K562 (cell line): ENCODE measurements at regions not wholly inside any gene's neighbourhood (a gene's known extent, or its start where the extent isn't known, plus 50 kb on each side); places are given as distances from the start of the nearest gene placed in this dataset.

ENCODE experiments used
- MAFF ChIP-seq: IDR thresholded peaks from 2 replicates; pipeline ENCODE4 v1.6.1; 2012; ENCODE audit warnings: low read length, improper control_type of control experiment
- NONO ChIP-seq, 2 experiments: fragments of 200-400 bp in 1 of 2; fragments of 450-650 bp in 1 of 2; formaldehyde crosslinking in 1 of 2; IDR thresholded peaks; 2 replicates each; pipeline ENCODE4 v1.6.1; 2017; ENCODE audit warnings: low read depth in 2 of 2, mild to moderate bottlenecking in 2 of 2, moderate library complexity in 2 of 2, low read length in 1 of 2
- PHB2 ChIP-seq: fragments of 450-650 bp; IDR thresholded peaks from 2 replicates; pipeline ENCODE4 v1.6.1; 2017; ENCODE audit warnings: low read depth
- ZNF143 ChIP-seq: sonication (generic); formaldehyde crosslinking; IDR thresholded peaks from 2 replicates; pipeline ENCODE4 v1.9.0; 2022; ENCODE audit warnings: mild to moderate bottlenecking, missing genetic modification reagents
- ZNF766 ChIP-seq: fragments of 200-800 bp; sonication (Bioruptor generic); conservative IDR thresholded peaks from 2 replicates; pipeline ENCODE4 v1.6.1; 2016; ENCODE audit warnings: missing genetic modification characterization, missing compliant biosample characterization
- TF ChIP-seq, protein P1 (sequence below), 3 experiments: IDR thresholded peaks in 2 of 3; conservative IDR thresholded peaks in 1 of 3; 2 replicates each; pipeline ENCODE4 v1.5.1; 2011 to 2012; ENCODE audit warnings: low read length in 3 of 3, mild to moderate bottlenecking in 3 of 3, control low read depth in 2 of 3, improper control_type of control experiment in 1 of 3, inconsistent platforms in 1 of 3, low read depth in 1 of 3, mixed read lengths in 1 of 3, moderate library complexity in 1 of 3; ENCODE audit not compliant: insufficient read depth in 2 of 3

DNA sequence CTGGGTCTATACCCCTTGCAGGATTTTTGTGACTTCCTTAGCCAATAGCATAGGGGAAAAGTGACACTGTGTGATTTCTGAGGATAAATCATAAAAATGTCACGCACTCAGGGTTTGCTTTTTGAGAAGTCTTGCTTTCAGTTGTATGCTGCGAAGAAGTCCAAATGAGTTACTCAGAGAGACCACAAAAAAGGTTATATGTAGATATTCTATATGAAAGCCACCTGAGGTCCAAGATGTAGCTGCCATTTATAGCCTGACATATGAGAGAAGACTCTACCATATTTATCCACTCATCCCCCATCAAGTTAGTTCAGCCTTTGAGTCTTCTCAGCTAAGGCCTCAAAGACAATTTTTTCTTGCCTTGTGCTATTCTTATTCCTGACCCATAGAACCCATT lies 488.3 kb upstream of the MAP2 start:
- TF ChIP-seq MAFF, result no peak
- TF ChIP-seq, protein P1, sequence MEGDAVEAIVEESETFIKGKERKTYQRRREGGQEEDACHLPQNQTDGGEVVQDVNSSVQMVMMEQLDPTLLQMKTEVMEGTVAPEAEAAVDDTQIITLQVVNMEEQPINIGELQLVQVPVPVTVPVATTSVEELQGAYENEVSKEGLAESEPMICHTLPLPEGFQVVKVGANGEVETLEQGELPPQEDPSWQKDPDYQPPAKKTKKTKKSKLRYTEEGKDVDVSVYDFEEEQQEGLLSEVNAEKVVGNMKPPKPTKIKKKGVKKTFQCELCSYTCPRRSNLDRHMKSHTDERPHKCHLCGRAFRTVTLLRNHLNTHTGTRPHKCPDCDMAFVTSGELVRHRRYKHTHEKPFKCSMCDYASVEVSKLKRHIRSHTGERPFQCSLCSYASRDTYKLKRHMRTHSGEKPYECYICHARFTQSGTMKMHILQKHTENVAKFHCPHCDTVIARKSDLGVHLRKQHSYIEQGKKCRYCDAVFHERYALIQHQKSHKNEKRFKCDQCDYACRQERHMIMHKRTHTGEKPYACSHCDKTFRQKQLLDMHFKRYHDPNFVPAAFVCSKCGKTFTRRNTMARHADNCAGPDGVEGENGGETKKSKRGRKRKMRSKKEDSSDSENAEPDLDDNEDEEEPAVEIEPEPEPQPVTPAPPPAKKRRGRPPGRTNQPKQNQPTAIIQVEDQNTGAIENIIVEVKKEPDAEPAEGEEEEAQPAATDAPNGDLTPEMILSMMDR (IDR thresholded peaks at IDR 0.05 in 2 of 3, conservative IDR thresholded peaks at IDR 0.05 in 1 of 3; ENCODE audit: insufficient read depth in 2 of 3, low read depth in 1 of 3, low read length in 3 of 3), result no peak
- no peak for TF ChIP-seq ZNF143 (CRISPR knock-in tag)
- no peak for TF ChIP-seq NONO (IDR thresholded peaks at IDR 0.05; ENCODE audit: low read depth in 2 of 2, low read length in 1 of 2)
- no peak for TF ChIP-seq ZNF766
- TF ChIP-seq PHB2, result no peak
